SJCRH30 (cell line): ENCODE measurements at regions not wholly inside any gene's neighbourhood (a gene's known extent, or its start where the extent isn't known, plus 50 kb on each side); places are given as distances from the start of the nearest gene placed in this dataset.
"Not testable (repeated sequence)": the region's sequence is repeated elsewhere in the genome, so short reads cannot be mapped to it uniquely, and the experiment has no call there.

Source experiments
- DNase-seq, 2 experiments: peaks; one replicate each; pipeline ENCODE4 v3.0.0-alpha.2; 2015 to 2020
- H3K27ac ChIP-seq: fragments of 250-450 bp; sonication (Bioruptor Pico); 2 replicates; pipeline ENCODE4 v1.5.1; 2020; ENCODE audit warnings: mild to moderate bottlenecking, moderate library complexity
- H3K27me3 ChIP-seq: fragments of 250-450 bp; sonication (Bioruptor Pico); 2 replicates; pipeline ENCODE4 v1.5.1; 2020; ENCODE audit warnings: mild to moderate bottlenecking, moderate library complexity
- H3K36me3 ChIP-seq: fragments of 250-450 bp; sonication (Bioruptor Pico); 2 replicates; pipeline ENCODE4 v1.5.1; 2020; ENCODE audit warnings: mild to moderate bottlenecking, moderate library complexity
- H3K4me1 ChIP-seq: fragments of 250-450 bp; sonication (Bioruptor Pico); 2 replicates; pipeline ENCODE4 v1.5.1; 2020; ENCODE audit warnings: mild to moderate bottlenecking, moderate library complexity
- H3K4me3 ChIP-seq: fragments of 250-450 bp; sonication (Bioruptor Pico); 2 replicates; pipeline ENCODE4 v1.5.1; 2020; ENCODE audit warnings: mild to moderate bottlenecking, moderate library complexity
- H3K9me3 ChIP-seq: fragments of 250-450 bp; sonication (Bioruptor Pico); replicated peaks from 2 replicates; pipeline ENCODE4 v1.5.1; 2020; ENCODE audit warnings: mild to moderate bottlenecking, moderate library complexity

- Histone ChIP-seq H3K27me3 (no peaks in the 10 kb centered on the region), H3K27ac (no peak overlapping the region), H3K36me3 (no peaks in the 10 kb centered on the region), H3K4me1 (0 out of 2 replicates have a peak, but pooled peaks cover 6% of the 10 kb centered on the region), H3K4me3 (no peak overlapping the region), H3K9me3 (no peaks in the 10 kb centered on the region; the same call in 1 of the 2 replicates)
- DNase-seq: no peak
These were observed 172.3 kb downstream of the TGFB2 start for GRCh38 chr1:218517459-218517858.

- H3K36me3 ChIP-seq: no peaks in the 10 kb centered on the region
- H3K4me3 ChIP-seq: no peak overlapping the region
- no peaks in the 10 kb centered on the region for H3K27me3 ChIP-seq
- H3K4me1 ChIP-seq: 0 out of 2 replicates have a peak, but pooled peaks cover 6% of the 10 kb centered on the region
- H3K9me3 ChIP-seq: no peaks in the 10 kb centered on the region; the same call in 1 of the 2 replicates
- DNase-seq: no peak
- H3K27ac ChIP-seq: no peak overlapping the region
These were observed 173.1 kb downstream of the TGFB2 start for GRCh38 chr1:218518216-218518740.

- not testable (repeated sequence) for H3K4me3 ChIP-seq, H3K27ac ChIP-seq, H3K36me3 ChIP-seq, DNase-seq, H3K9me3 ChIP-seq, H3K27me3 ChIP-seq
- peaks cover 15% of the 10 kb centered on the region for H3K4me1 ChIP-seq
These were observed 175.5 kb downstream of the TGFB2 start for GRCh38 chr1:218520646-218521045.

GRCh38 chr1:218521414-218522169 lies 176.5 kb downstream of the TGFB2 start:
- peak; percentile 45 to 68 for DNase-seq
- no peak overlapping the region for H3K4me3 ChIP-seq
- H3K27ac ChIP-seq: no peak overlapping the region
- H3K36me3 ChIP-seq: no peaks in the 10 kb centered on the region
- H3K27me3 ChIP-seq: no peaks in the 10 kb centered on the region
- H3K4me1 ChIP-seq: peaks cover 25% of the 10 kb centered on the region
- no peaks in the 10 kb centered on the region; the same call in 1 of the 2 replicates for H3K9me3 ChIP-seq

GRCh38 chr1:218524526-218524925 lies 179.4 kb downstream of the TGFB2 start:
- Histone ChIP-seq H3K4me1 (peaks cover 33% of the 10 kb centered on the region), H3K36me3 (no peaks in the 10 kb centered on the region), H3K27ac (no peak overlapping the region), H3K27me3 (no peaks in the 10 kb centered on the region), H3K9me3 (no peaks in the 10 kb centered on the region; the same call in 1 of the 2 replicates), H3K4me3 (no peak overlapping the region)
- peak in 1 of 2 experiments; percentile 22 for DNase-seq

GRCh38 chr1:218525031-218525430 lies 179.9 kb downstream of the TGFB2 start:
- Histone ChIP-seq H3K36me3 (no peaks in the 10 kb centered on the region), H3K9me3 (no peaks in the 10 kb centered on the region; the same call in 1 of the 2 replicates), H3K27ac (no peak overlapping the region; the same call in 1 of the 2 replicates), H3K4me1 (peaks cover 33% of the 10 kb centered on the region), H3K4me3 (no peak overlapping the region), H3K27me3 (no peaks in the 10 kb centered on the region)
- no peak for DNase-seq

GRCh38 chr1:218525451-218526197 lies 180.5 kb downstream of the TGFB2 start:
- peaks cover 33% of the 10 kb centered on the region for H3K4me1 ChIP-seq
- H3K27ac ChIP-seq: peak overlapping the region; percentile 4; the same call in 1 of the 2 replicates
- H3K4me3 ChIP-seq: no peak overlapping the region
- no peaks in the 10 kb centered on the region for H3K36me3 ChIP-seq
- no peaks in the 10 kb centered on the region; the same call in 1 of the 2 replicates for H3K9me3 ChIP-seq
- DNase-seq: peak in 1 of 2 experiments; percentile 47
- H3K27me3 ChIP-seq: no peaks in the 10 kb centered on the region

- DNase-seq: peak in 1 of 2 experiments; percentile 61
- Histone ChIP-seq H3K9me3 (no peaks in the 10 kb centered on the region; the same call in 1 of the 2 replicates), H3K4me3 (no peak overlapping the region), H3K4me1 (peaks cover 33% of the 10 kb centered on the region), H3K27me3 (no peaks in the 10 kb centered on the region), H3K27ac (peak overlapping the region; percentile 4; the same call in 1 of the 2 replicates), H3K36me3 (no peaks in the 10 kb centered on the region)
These were observed 181.1 kb downstream of the TGFB2 start for GRCh38 chr1:218526198-218526580.

GRCh38 chr1:218527737-218528136 lies 182.6 kb downstream of the TGFB2 start:
- no peaks in the 10 kb centered on the region for H3K36me3 ChIP-seq

GRCh38 chr1:218529646-218530300 lies 184.6 kb downstream of the TGFB2 start:
- Histone ChIP-seq H3K36me3 (no peaks in the 10 kb centered on the region), H3K4me3 (no peak overlapping the region), H3K9me3 (no peaks in the 10 kb centered on the region; the same call in 1 of the 2 replicates), H3K27me3 (no peaks in the 10 kb centered on the region), H3K27ac (no peak overlapping the region), H3K4me1 (peaks cover 32% of the 10 kb centered on the region)
- DNase-seq: no peak

More at GRCh38 chr1:218527737-218528136, 182.6 kb downstream of the TGFB2 start:
- H3K9me3 ChIP-seq: no peaks in the 10 kb centered on the region
- H3K27me3 ChIP-seq: no peaks in the 10 kb centered on the region
- peaks cover 33% of the 10 kb centered on the region for H3K4me1 ChIP-seq
- DNase-seq: peak in 1 of 2 experiments; percentile 20
- H3K4me3 ChIP-seq: no peak overlapping the region
- H3K27ac ChIP-seq: no peak overlapping the region

GRCh38 chr1:218531936-218532335 lies 186.8 kb downstream of the TGFB2 start:
- Histone ChIP-seq H3K36me3 (no peaks in the 10 kb centered on the region), H3K27ac (no peak overlapping the region), H3K9me3 (no peaks in the 10 kb centered on the region; the same call in 1 of the 2 replicates), H3K27me3 (no peaks in the 10 kb centered on the region), H3K4me1 (peaks cover 13% of the 10 kb centered on the region), H3K4me3 (no peak overlapping the region)
- no peak for DNase-seq

- no peaks in the 10 kb centered on the region; the same call in 1 of the 2 replicates for H3K9me3 ChIP-seq
- no peaks in the 10 kb centered on the region for H3K27me3 ChIP-seq
- no peak overlapping the region for H3K27ac ChIP-seq
- no peaks in the 10 kb centered on the region for H3K36me3 ChIP-seq
- H3K4me1 ChIP-seq: no peaks in the 10 kb centered on the region
- H3K4me3 ChIP-seq: no peak overlapping the region
- DNase-seq: no peak
These were observed 191.3 kb downstream of the TGFB2 start for GRCh38 chr1:218536296-218536986.

- H3K36me3 ChIP-seq: no peaks in the 10 kb centered on the region
- no peaks in the 10 kb centered on the region for H3K27me3 ChIP-seq
- H3K4me3 ChIP-seq: no peak overlapping the region
- no peak overlapping the region for H3K27ac ChIP-seq
- H3K4me1 ChIP-seq: no peaks in the 10 kb centered on the region
- H3K9me3 ChIP-seq: no peaks in the 10 kb centered on the region; the same call in 1 of the 2 replicates
- DNase-seq: no peak
These were observed 192.2 kb downstream of the TGFB2 start for GRCh38 chr1:218537122-218537913.
